ENCODE measurements at regions not wholly inside any gene's neighbourhood (a gene's known extent, or its start where the extent isn't known, plus 50 kb on each side); places are given as distances from the start of the nearest gene placed in this dataset.

DNA sequence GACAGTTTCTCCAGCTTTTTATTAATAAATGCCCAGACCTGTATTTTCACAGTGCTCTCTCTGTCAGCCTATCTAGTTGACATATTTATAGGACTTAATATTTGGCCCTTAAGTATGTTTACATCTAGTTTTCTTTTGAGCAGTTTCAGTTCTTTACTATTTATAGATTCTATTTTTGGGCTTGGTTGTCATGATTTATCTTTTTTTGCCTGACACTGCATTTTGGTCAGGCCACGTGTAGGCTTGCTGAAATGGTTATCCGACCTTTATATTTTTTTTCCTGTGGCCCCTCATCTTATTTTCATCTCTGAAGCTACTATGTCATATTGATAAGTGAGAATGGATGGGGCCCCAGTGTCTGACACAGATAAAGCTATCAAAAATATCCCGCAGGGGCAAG lies 515.4 kb upstream of the FZD8 start:
- FAIRE-seq: no peak

DNA sequence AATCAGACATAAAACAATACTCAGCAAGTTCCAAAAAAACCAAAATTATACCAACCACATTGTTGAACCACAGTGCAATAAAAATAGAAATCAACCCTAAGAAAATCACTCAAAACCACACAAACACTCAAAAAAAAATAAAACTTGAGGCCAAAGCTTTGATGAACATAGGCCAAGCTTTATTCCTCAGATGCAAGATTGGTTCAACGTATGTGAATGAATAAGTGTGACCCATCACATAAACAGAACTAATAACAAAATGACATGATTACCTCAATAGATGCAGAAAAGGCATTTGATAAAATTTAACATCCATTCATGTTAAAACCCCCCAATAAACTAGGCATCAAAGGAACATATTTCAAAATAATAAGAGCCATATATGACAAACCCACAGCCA lies 506.1 kb upstream of the FZD8 start:
- FAIRE-seq: no peak

DNA sequence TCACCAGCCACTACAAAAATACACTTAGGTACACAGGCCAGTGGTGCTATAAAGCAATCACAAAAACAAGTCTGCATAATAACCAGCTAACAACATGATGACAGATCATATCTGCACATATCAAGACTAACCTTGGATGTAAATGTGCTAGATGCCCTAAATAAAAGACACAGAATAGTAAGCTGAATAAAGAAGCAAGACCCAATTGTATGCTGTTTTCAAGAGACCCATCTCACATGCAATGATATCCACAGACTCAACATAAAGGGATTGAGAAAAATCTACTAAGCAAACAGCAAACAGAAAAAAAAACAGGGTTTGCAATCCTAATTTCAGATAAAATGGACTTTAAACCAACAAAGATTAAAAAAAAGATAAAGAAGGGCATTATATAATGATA lies 505.4 kb upstream of the FZD8 start:
- FAIRE-seq: no peak

DNA sequence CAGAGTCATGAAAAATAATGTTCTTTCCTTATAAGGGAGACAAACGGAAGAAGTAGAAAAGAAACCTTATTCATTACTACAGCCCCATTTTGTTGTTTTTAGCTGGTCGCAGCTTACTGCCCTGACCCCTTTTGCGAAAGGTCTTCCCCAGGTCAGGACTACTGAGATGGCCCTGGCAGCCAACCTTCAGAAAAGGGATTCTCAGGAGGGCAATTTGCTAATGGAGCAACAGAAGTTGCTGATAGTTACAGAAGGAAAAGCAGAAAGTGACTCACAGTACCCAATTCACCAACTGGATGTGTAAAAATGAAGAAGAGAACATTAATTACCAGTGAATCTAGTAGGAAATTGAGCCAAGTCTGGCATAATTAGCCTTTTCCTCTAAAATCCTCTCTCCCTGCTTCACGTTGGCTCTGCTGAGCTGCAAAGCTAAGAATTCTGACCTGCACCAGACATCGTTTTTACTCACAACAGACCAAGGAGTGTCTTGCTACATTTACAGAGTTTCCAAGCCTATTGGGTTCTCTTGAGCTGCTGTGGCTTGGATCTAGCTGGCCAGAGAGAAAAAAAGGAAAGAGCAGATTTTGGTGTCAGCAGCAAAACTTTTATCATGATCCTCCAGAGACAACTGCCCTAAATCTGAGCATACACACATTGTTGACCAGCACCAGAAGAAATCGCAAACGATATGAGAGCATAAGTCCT lies 499.9 kb upstream of the FZD8 start:
- no peak for FAIRE-seq

DNA sequence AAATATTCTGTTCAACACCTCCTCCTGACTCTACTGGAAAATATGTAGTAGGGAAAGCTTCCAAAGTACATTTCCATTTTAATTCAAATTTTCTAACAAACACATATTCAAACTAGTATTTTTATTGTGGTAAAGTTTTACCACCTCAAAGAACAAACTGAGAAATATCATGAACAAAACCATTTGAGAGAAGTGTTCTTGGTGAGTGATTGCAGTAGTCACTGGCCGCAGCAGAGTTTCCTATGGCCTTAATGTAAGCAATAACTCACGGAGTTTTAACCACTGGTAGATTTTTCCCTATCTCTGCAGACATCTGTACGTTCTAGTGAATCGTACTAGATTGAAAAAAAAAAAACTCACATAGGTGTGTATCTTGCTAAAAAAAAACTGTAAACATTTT lies 487.0 kb upstream of the FZD8 start:
- no peak for FAIRE-seq

DNA sequence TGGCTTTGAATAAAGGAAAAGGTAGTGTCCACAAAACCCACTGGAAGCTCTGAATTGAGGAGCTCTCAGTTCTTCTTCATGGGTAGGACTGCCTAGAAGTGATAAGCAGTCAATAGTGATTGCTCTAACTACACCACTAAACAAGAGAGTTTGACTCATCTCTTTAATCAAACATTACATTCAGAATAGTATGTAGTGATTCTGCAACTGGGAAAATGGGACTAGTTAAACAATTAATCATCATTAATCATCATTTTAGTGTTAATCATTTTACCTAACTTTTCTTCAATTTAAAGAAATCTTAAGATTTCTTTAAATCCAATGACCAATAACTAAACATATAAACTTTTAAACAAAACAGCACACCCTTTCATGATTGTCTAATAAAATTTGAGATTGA lies 484.0 kb upstream of the FZD8 start:
- FAIRE-seq: no peak

DNA sequence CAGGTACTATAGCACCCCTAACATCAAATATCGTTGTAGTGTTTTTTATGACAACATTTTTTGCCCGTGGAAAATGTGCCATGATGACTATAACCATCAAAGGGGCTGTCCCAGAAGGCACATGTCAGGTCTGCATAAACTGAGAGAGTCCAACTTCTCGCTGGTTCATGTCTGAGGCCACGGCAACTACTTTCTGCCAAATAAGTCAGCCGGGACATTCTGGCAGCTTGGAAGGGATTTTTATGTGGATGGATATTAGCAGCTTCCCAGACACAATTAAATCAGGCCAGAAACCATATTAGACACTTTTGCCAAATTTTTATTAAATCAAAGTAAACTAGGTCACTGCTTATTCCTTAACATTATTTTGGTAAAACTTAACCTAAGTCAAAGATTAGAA lies 477.4 kb upstream of the FZD8 start:
- FAIRE-seq: no peak

DNA sequence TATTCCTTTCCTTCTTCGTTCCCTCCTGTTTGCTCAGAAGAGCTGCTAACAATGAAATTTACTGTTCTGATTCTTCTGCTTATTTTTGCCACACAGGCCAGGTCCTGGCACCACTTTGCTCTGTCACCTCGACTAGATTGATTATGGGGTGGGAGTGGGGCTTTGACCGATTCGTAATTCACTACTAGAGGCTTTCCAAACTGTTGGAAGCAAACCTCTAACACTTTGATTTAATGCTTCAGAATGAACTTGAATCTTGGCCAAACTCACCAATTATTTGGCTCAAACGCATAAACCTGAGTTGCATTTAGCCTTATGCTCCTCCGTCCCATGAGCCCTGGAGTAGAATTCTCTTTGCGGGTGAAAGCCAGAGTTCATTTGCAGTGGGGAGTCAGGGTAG lies 476.2 kb upstream of the FZD8 start:
- FAIRE-seq: no peak

DNA sequence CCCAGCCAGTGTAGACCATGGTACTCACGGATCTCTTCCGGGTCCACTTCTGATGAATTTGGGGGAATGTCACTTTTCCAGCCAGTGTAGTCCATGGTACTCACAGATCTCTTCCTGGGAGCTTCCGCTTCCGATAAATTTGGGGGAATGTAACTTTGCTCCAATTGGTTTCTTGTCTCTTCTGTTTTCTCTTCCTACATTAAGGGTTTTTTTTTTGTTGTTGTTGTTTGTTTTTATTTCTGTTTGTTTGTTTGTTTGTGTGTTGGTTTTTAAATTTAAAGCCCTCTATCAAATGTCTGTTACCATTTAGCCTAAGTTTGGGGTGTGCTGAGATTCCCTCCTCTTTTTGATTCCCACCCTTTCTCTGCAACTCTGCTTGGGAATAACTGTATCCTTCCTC lies 475.8 kb upstream of the FZD8 start:
- no peak for FAIRE-seq

DNA sequence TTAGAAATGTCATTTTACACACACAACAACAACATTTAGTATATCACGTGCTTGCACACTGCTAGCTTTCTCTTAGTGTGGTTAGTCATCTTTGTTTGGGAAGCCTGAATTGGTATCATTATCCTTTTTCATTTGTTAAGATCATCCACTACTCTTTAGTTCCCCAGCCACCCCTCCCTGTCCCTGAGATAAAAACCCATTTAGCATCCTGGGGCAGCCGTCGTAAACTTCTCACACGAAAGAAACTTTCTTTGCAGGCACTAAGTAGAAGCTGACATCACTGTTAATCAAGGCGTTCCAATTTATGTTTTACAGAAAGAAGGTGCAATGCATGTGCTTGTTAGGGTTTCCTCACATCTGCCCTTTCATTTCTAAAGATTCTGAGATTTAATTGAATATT lies 475.1 kb upstream of the FZD8 start:
- no peak for FAIRE-seq

DNA sequence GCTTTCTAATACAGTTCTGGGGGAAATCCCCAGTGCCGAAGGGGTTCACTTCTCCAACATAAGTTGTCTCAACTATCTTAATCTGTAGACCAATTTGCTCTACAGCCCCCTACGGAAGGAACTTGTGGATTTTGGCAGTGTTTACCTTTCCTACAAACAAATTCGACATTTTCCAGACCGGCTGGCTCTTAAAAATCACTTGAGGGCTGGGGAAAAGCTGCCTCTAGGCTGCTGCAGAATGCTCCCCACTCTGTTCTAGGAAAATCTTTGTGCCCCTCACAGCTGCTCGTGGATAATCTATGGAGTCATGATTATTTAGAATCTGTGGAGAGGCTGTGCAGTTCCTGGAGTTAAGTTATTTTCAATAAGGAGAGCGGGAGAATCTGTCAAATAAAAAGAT lies 474.6 kb upstream of the FZD8 start:
- FAIRE-seq: no peak

DNA sequence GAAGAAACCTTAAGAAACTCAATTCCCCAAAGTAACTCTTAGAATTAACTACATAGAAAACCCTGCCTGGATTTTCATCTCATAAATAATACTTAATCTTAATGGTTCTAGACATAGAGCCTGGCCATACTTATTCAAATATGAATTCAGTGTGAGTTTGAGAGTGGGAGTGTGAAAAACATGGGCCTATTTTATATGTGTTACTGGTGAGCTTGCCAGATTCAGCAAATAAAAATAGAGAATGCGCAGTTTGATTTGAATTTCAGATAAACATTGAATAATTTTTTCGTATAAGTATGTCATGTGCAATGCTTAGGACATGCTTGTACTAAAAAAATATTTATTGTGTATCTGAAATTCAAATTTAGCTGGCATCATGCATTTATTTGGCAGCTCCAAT lies 473.9 kb upstream of the FZD8 start:
- FAIRE-seq: no peak

DNA sequence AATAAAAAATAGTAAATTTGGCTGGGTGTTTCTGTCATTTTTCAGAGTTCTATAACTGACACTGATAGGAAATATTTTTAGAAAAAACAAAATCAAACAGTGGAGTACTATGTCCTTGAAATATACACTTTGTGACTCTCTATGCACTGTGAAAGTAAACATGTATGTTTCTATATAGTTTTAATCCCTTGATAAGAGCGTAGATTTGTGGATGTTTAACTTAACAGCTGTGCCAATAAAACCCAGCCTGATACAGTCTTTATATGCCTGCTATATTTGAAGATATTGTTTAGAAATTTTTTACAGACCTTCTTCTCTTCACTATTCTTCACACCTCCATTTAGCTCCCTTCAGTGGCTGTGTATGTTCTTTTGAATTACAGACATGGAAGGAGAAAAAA lies 473.3 kb upstream of the FZD8 start:
- FAIRE-seq: no peak

DNA sequence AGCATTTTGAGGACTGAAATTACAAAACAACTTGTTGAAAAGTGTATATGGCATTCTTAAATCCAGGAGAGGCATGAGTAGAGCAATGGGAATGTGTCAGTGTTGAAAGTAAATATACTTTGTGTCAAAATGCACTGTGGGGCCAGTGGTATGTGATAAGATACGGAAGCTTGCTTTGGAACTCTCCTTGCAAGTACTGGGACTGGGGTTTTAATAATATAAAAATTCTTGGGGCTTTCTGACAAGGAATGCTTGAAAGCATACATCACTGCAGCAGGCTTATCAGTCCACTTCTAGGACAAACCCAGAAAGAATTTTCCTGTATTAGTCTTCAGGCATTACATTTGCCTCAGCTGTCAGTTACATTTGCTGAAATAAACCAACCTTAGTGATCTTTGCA lies 472.8 kb upstream of the FZD8 start:
- FAIRE-seq: no peak

DNA sequence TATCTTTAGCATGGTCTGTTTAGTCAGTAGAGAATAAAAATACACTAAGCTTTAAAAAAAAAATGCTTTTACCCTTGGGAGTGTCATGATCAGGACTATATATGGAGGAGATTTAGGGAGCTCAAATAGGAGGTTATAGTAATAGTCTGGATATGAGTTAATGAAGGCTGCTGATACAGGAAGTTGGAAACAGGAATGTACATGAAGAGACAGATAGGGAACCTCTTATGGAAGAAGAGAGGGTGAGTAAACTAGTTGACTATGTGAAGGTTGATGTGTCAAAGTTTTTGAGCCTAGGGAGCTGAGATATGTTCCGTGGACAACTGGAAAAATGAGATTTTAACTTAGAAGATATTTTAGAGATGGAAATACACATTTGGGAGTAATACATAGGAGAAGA lies 472.0 kb upstream of the FZD8 start:
- FAIRE-seq: no peak

DNA sequence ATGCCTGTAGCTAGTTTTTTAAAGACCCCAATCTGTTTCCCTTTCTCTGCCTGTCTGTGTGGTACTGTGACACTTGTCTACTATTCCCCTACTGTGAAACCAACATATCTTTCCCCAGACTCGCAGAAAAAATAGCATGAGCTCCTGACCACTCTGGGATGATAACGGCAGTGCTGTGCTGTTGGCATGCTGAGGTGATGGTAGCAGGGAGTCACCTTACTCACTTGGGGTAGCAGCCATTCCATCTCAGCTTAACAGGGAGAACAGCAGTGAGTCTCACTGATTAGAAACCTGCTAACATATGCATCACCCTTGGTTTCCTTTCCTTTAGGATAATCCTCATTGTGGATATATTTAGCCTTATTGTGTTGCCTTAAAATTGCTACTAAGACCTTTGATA lies 469.6 kb upstream of the FZD8 start:
- FAIRE-seq: no peak

DNA sequence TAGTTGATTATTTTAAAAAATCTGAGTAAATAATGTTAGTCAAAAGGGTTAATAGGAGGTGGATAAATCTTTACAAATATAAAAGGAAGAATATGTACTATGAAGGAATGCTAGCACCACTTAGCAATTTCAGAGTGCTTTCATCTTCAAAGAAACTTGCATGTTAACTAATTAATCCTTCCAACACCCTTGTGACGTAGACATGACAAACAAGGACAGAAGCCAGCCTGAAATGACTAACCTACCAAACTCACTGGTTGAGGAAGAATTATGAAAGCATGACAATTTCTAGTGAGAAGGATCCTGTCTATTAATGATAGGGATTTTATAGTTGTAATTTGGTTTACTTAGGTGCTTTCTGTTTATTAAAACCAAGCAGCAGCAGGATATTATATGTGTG lies 468.0 kb upstream of the FZD8 start:
- no peak for FAIRE-seq

DNA sequence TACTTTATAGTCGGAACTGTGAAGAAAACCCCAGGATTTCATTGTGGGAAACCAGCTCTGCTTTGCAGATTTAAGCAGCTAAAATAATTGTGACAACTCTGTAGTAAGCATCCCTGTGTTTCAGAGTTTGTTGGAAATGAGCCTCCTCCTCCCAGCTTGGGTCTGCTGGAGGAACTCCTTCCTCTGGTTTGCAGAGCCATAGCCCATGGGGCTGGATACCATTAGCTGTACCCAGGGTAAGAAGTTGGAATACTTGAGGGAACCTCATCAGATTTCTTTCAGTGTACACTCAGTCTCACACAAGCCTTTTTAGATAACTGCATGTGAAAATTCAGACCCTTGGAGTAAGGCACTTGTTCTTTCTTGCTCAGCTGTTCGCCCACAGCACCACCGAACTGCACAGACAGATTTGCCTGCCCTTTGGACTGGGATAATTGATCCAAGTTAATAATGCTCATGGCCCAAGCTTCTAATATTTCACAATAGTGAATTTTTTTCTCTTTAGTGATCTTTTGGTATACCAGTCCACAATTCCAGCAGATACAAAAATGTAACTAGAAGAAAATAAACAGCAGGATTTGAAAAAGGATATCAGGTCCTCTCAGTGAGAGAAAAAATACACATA lies 467.4 kb upstream of the FZD8 start:
- no peak for FAIRE-seq

DNA sequence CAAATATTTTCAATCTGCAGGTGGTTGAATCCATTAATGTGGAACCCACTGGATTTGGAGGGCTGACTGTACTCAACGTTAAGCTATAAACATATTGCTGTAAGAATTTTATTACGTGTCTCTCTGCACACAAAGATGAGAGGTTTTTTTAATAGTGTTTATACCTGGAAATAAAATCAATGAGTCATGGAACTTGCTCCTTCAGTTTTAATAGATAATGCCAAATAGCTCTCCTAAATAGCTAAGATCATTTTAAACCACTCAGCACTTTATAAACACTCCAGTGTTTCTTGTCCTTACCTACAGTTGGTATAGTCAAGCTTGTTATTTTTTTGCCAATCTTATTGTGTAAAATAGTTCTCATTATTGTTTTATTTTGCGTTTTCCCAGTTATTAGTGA lies 455.6 kb upstream of the FZD8 start:
- FAIRE-seq: no peak

DNA sequence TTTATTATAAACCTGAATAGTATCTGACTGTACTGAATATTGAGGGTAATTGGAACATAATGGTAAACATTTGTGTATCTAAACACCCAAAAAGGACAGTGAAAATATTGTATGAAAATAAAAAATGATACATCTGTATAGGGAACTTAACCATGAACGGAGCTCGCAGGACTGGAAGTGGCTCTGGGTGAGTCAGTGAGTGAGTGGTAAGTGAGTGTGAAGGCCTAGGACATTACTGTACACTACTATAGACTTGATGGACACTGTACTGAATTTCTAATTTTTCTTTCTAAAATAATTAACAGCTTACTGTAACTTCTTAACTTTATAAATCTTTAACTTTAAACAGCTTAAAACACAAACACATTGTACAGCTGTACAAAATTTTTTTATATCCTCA lies 454.5 kb upstream of the FZD8 start:
- no peak for FAIRE-seq

DNA sequence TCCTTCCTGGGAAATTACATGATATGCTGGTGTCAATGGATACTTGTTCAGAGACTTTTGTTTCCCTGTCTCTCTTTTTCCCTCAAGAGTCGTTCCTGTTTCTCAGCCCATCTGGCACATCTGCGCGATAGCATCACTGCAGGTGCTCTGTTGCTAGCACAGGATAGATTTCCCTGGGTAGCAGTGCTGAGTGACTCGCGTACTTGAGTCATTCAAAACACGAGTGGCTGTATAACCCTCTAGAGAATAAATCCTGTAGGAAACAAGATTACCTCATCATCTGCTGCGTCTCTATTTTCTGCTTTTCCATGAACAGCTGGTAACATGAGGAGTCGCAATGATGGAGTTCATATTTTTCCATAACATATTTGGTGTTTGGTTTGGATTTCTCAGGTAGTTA lies 452.0 kb upstream of the FZD8 start:
- FAIRE-seq: no peak

DNA sequence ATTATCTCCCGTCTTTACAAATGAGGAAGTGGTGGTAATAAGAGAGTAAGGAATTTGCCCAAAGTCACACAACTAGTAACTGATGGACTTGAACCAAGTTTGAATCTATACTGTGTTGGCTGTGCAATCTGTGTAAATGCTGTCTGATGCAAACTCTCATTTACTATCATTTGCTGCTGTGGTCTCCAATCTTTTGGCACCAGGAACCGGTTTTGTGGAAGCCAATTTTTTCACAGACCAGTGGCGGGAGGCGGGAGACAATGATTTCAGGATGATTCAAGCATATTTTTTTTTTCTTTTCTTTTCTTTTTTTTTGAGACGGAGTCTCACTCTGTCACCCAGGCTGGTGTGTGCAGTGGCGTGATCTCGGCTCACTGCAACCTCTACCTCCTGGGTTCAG lies 450.0 kb upstream of the FZD8 start:
- no peak for FAIRE-seq

DNA sequence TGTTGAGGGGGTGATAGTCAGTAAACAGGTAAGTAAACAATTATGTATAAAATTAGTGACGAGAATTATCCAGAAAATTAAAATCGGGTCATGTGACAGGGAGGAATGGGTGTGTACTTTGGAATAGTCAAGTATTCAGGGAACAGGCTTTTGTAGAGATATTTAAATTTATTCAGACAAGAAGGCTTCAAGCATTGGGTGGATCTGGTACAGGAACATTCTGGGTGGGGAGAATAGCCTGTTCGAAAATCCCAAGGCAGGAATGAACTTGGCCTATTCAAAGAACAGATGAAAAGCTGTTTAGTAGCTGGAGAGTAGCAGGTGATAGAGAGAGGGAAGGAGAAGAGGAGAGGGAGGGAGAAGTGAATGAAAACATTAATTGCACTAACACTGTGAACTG lies 448.9 kb upstream of the FZD8 start:
- no peak for FAIRE-seq

DNA sequence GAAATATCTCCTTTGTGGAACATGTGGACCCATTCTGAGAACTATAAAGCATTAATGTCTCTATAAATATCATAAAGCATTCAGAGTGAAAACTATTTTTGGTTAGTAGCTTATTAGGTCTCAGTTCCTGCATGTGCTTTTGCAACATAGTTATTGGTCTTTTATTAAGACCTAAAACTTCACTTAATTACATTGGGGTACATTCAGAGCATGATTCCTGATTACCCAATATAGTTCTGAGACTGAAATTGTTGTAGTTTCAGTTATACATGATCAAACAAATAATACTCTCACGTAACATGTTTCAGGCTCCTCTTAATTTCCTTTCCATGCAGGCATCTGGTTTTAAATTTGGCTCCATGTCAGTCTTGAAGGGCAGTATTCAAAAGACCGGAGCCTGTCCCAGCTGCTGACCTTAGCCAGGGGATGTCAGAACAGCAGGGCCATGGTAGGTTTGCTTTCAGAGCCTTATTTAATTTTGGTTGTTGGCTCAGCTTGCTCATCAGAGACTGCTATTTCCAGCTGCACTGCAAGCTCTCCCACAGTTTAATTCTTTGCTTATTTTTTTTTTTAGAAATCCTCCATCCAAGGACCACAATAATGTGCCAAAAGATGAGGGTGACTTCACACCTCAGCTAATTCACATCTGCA lies 447.8 kb upstream of the FZD8 start:
- no peak for FAIRE-seq
